Loucy (cell line): ENCODE measurements at regions not wholly inside any gene's neighbourhood (a gene's known extent, or its start where the extent isn't known, plus 50 kb on each side); places are given as distances from the start of the nearest gene placed in this dataset.
"Not testable (repeated sequence)": the region's sequence is repeated elsewhere in the genome, so short reads cannot be mapped to it uniquely, and the experiment has no call there.

ENCODE experiments used
- H2AFZ ChIP-seq: fragments of 200-600 bp; sonication (generic); 2 replicates; pipeline ENCODE4 v1.6.0; 2016; ENCODE audit warnings: antibody characterized with exemption, mild to moderate bottlenecking, low read length, moderate library complexity
- H3F3A ChIP-seq: fragments of 200-600 bp; 2 replicates; pipeline ENCODE4 v1.6.0; 2016; ENCODE audit warnings: antibody characterized with exemption, low read depth, mild to moderate bottlenecking
- H3K27me3 ChIP-seq: fragments of 200-600 bp; sonication (generic); 2 replicates; pipeline ENCODE4 v1.6.1; 2014; ENCODE audit warnings: low read length, mild to moderate bottlenecking; ENCODE audit not compliant: insufficient read depth, poor library complexity, severe bottlenecking
- H3K36me3 ChIP-seq: fragments of 200-600 bp; sonication (generic); 2 replicates; pipeline ENCODE4 v1.6.1; 2016; ENCODE audit warnings: low read length; ENCODE audit not compliant: insufficient read depth
- H3K4me1 ChIP-seq: fragments of 200-600 bp; sonication (generic); 2 replicates; pipeline ENCODE4 v1.5.1; 2014; ENCODE audit warnings: low read length, mild to moderate bottlenecking; ENCODE audit not compliant: insufficient read depth, poor library complexity, severe bottlenecking
- H3K4me2 ChIP-seq: fragments of 200-600 bp; sonication (generic); 2 replicates; pipeline ENCODE4 v1.6.0; 2014; ENCODE audit warnings: antibody characterized with exemption, low read length, low read depth, mild to moderate bottlenecking; ENCODE audit not compliant: poor library complexity, severe bottlenecking
- H3K4me3 ChIP-seq: fragments of 200-600 bp; sonication (generic); 2 replicates; pipeline ENCODE4 v1.5.1; 2014; ENCODE audit warnings: low read length, mild to moderate bottlenecking, mixed read lengths; ENCODE audit not compliant: poor library complexity, severe bottlenecking
- H3K79me2 ChIP-seq: fragments of 200-600 bp; sonication (generic); 2 replicates; pipeline ENCODE4 v1.6.1; 2014; ENCODE audit warnings: low read length; ENCODE audit not compliant: insufficient read depth
- H3K9ac ChIP-seq: fragments of 200-600 bp; sonication (generic); 2 replicates; pipeline ENCODE4 v1.6.0; 2014; ENCODE audit warnings: mild to moderate bottlenecking, low read depth, low read length, moderate library complexity; ENCODE audit not compliant: poor library complexity, severe bottlenecking
- H3K9me2 ChIP-seq: fragments of 200-600 bp; sonication (generic); replicated peaks from 2 replicates; pipeline ENCODE4 v1.6.1; 2016; ENCODE audit warnings: low read depth, low read length, mixed read lengths
- H3K9me3 ChIP-seq: fragments of 200-600 bp; sonication (generic); 2 replicates; pipeline ENCODE4 v1.6.1; 2014; ENCODE audit warnings: mild to moderate bottlenecking, antibody characterized with exemption, low read length, low read depth; ENCODE audit not compliant: insufficient read depth
- H4K20me1 ChIP-seq: fragments of 200-600 bp; sonication (generic); 2 replicates; pipeline ENCODE4 v1.6.0; 2014; ENCODE audit warnings: antibody characterized with exemption, low read length, mild to moderate bottlenecking; ENCODE audit not compliant: insufficient read depth, poor library complexity, severe bottlenecking
- EZH2phosphoT487 ChIP-seq: fragments of 200-600 bp; IDR thresholded peaks from 2 replicates; pipeline ENCODE4 v1.6.1; 2018; ENCODE audit warnings: antibody characterized with exemption, mild to moderate bottlenecking, moderate library complexity, borderline replicate concordance
- TF ChIP-seq, protein P1 (sequence below): fragments of 200-600 bp; sonication (generic); conservative IDR thresholded peaks from 2 replicates; pipeline ENCODE4 v1.5.1; 2014; ENCODE audit warnings: mild to moderate bottlenecking, antibody characterized with exemption, low read length

GRCh38 chr7:10779465-10780399 lies 193.9 kb upstream of the PHF14 start:
- Histone ChIP-seq H3K9me2 (no peaks in the 10 kb centered on the region), H3K79me2 (no peaks in the 10 kb centered on the region), H3K27me3 (no peaks in the 10 kb centered on the region), H3K36me3 (no peaks in the 10 kb centered on the region), H3K4me3 (no peak overlapping the region), H3K9me3 (no peaks in the 10 kb centered on the region), H2AFZ (no peak overlapping the region), H3K4me2 (no peak overlapping the region), H3K4me1 (no peaks in the 10 kb centered on the region), H3F3A (no peaks in the 10 kb centered on the region), H3K9ac (no peak overlapping the region), H4K20me1 (no peaks in the 10 kb centered on the region)
- TF ChIP-seq, protein P1, sequence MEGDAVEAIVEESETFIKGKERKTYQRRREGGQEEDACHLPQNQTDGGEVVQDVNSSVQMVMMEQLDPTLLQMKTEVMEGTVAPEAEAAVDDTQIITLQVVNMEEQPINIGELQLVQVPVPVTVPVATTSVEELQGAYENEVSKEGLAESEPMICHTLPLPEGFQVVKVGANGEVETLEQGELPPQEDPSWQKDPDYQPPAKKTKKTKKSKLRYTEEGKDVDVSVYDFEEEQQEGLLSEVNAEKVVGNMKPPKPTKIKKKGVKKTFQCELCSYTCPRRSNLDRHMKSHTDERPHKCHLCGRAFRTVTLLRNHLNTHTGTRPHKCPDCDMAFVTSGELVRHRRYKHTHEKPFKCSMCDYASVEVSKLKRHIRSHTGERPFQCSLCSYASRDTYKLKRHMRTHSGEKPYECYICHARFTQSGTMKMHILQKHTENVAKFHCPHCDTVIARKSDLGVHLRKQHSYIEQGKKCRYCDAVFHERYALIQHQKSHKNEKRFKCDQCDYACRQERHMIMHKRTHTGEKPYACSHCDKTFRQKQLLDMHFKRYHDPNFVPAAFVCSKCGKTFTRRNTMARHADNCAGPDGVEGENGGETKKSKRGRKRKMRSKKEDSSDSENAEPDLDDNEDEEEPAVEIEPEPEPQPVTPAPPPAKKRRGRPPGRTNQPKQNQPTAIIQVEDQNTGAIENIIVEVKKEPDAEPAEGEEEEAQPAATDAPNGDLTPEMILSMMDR, result no peak
- no peak for TF ChIP-seq EZH2phosphoT487

DNA sequence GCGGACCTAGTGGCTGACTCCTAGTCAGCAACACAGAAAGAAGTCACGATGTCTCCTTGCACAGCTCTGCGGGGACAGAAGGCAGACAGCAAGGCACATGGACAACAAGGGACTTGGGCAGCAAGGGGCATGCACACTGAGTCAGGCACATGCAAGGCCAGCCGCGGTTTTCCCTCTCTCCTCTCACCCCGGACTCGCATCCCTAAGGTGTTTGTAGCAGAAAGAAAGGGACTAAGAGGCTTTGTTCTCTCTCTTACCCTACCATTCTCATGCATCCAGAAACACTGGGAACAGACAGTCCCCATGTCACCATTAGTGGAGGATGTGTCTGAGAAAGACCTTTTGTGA lies 193.3 kb upstream of the PHF14 start:
- Histone ChIP-seq H2AFZ (no peak overlapping the region), H3K9ac (no peak overlapping the region), H3K27me3 (no peaks in the 10 kb centered on the region), H4K20me1 (no peaks in the 10 kb centered on the region), H3K79me2 (no peaks in the 10 kb centered on the region), H3F3A (no peaks in the 10 kb centered on the region), H3K4me1 (no peaks in the 10 kb centered on the region), H3K4me2 (no peak overlapping the region), H3K36me3 (no peaks in the 10 kb centered on the region), H3K9me3 (no peaks in the 10 kb centered on the region), H3K9me2 (no peaks in the 10 kb centered on the region), H3K4me3 (no peak overlapping the region)
- TF ChIP-seq, protein P1, result no peak
- TF ChIP-seq EZH2phosphoT487, result no peak

DNA sequence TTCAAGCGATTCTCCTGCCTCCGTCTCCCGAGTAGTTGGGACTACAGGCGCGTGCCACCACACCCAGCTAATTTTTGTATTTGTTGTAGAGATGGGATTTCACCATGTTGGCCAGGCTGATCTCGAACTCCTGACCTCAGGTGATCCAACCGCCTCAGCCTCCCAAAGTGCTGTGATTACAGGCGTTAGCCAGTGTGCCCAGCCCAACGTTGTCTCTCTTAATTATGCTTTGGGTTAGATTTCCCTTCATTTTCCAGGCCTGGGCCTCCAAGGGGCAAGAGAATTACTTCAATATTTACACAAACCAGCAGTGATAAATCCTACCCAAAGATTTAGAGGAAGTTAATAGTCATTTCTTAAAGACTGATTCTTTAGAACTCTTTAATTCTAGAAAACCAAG lies 186.7 kb upstream of the PHF14 start:
- H3F3A ChIP-seq, H3K9me2 ChIP-seq, H3K79me2 ChIP-seq, H3K4me2 ChIP-seq, H3K36me3 ChIP-seq, H3K9ac ChIP-seq, H3K27me3 ChIP-seq, H3K4me3 ChIP-seq, H2AFZ ChIP-seq, H4K20me1 ChIP-seq, H3K4me1 ChIP-seq, H3K9me3 ChIP-seq: not testable (repeated sequence)

DNA sequence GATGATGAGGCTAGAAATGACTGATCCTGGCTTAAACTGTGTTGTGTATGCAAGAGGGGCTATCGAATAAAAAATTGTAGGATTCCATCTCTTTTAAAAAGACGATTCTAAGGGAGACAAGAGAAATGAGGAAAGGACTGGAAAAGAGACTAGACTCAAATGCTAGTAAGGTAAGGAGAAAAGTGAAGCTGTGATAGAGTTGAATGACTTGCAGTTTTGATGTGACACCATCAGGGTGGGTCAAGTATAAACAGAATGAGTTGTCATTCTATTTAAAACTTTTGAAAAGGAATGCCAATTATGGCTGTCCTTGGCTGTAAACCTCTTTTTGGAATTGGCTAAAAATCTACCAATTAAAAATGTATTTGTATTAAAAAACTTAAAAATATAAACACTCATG lies 184.5 kb upstream of the PHF14 start:
- no peak overlapping the region for H3K4me3 ChIP-seq
- H3K79me2 ChIP-seq, result no peaks in the 10 kb centered on the region
- no peaks in the 10 kb centered on the region for H3K4me1 ChIP-seq
- H3K9me2 ChIP-seq, result no peaks in the 10 kb centered on the region
- H3K9ac ChIP-seq, result no peak overlapping the region
- no peaks in the 10 kb centered on the region for H4K20me1 ChIP-seq
- no peak overlapping the region for H3K4me2 ChIP-seq
- H3F3A ChIP-seq, result no peaks in the 10 kb centered on the region
- no peaks in the 10 kb centered on the region for H3K27me3 ChIP-seq
- H2AFZ ChIP-seq, result no peak overlapping the region
- no peaks in the 10 kb centered on the region for H3K9me3 ChIP-seq
- H3K36me3 ChIP-seq, result no peaks in the 10 kb centered on the region
- TF ChIP-seq, protein P1, result no peak
- no peak for TF ChIP-seq EZH2phosphoT487
